ENCODE measurements at regions not wholly inside any gene's neighbourhood (a gene's known extent, or its start where the extent isn't known, plus 50 kb on each side); places are given as distances from the start of the nearest gene placed in this dataset.

GRCh38 chr5:129362456-129362855 is 97.6 kb upstream of the ADAMTS19 start:
- H3K36me3 Mint-ChIP-seq (ENCODE audit: insufficient read depth): peaks cover 5% of the 10 kb centered on the region
- no peak for DNase-seq (ENCODE audit: low spot score, unreplicated experiment)
- no peaks in the 10 kb centered on the region for H3K27me3 Mint-ChIP-seq
- H3K9me3 Mint-ChIP-seq (ENCODE audit: low read depth): peaks cover 8% of the 10 kb centered on the region
- H3K27ac Mint-ChIP-seq: no peak overlapping the region
- H3K4me1 Mint-ChIP-seq (ENCODE audit: low read depth): no peaks in the 10 kb centered on the region
- no peak overlapping the region for H3K4me3 Mint-ChIP-seq (ENCODE audit: low read depth)
- no peak for TF ChIP-seq CTCF (IDR thresholded peaks at IDR 0.05; ENCODE audit: unreplicated experiment)

GRCh38 chr5:129363991-129364390 is 96.1 kb upstream of the ADAMTS19 start:
- peaks cover 8% of the 10 kb centered on the region for H3K9me3 Mint-ChIP-seq (ENCODE audit: low read depth)
- no peaks in the 10 kb centered on the region for H3K4me1 Mint-ChIP-seq (ENCODE audit: low read depth)
- no peak for DNase-seq (ENCODE audit: low spot score, unreplicated experiment)

GRCh38 chr5:129367883-129368282 is 92.2 kb upstream of the ADAMTS19 start:
- no peak for TF ChIP-seq CTCF (IDR thresholded peaks at IDR 0.05; ENCODE audit: unreplicated experiment)
- peaks cover 3% of the 10 kb centered on the region for H3K4me1 Mint-ChIP-seq (ENCODE audit: low read depth)
- no peak overlapping the region for H3K4me3 Mint-ChIP-seq (ENCODE audit: low read depth)
- no peak for DNase-seq (ENCODE audit: low spot score, unreplicated experiment)
- peaks cover 8% of the 10 kb centered on the region for H3K9me3 Mint-ChIP-seq (ENCODE audit: low read depth)
- H3K27ac Mint-ChIP-seq: no peak overlapping the region
- no peaks in the 10 kb centered on the region for H3K27me3 Mint-ChIP-seq
- peaks cover 5% of the 10 kb centered on the region for H3K36me3 Mint-ChIP-seq (ENCODE audit: insufficient read depth)

More at GRCh38 chr5:129363991-129364390, 96.1 kb upstream of the ADAMTS19 start:
- Mint-ChIP-seq H3K27me3 (no peaks in the 10 kb centered on the region), H3K27ac (no peak overlapping the region), H3K4me3 (ENCODE audit: low read depth) (no peak overlapping the region), H3K36me3 (ENCODE audit: insufficient read depth) (peaks cover 5% of the 10 kb centered on the region)
- TF ChIP-seq CTCF (IDR thresholded peaks at IDR 0.05; ENCODE audit: unreplicated experiment): no peak

GRCh38 chr5:129372025-129372424 is 88.1 kb upstream of the ADAMTS19 start:
- Mint-ChIP-seq H3K9me3 (ENCODE audit: low read depth) (no peaks in the 10 kb centered on the region), H3K4me3 (ENCODE audit: low read depth) (no peak overlapping the region), H3K4me1 (ENCODE audit: low read depth) (peaks cover 3% of the 10 kb centered on the region), H3K27ac (no peak overlapping the region), H3K36me3 (ENCODE audit: insufficient read depth) (no peaks in the 10 kb centered on the region), H3K27me3 (no peaks in the 10 kb centered on the region)
- TF ChIP-seq CTCF (IDR thresholded peaks at IDR 0.05; ENCODE audit: unreplicated experiment): no peak
- DNase-seq (ENCODE audit: low spot score, unreplicated experiment): no peak

GRCh38 chr5:129377504-129377903 is 82.6 kb upstream of the ADAMTS19 start:
- DNase-seq (ENCODE audit: low spot score, unreplicated experiment): no peak
- peaks cover 1% of the 10 kb centered on the region for H3K4me1 Mint-ChIP-seq (ENCODE audit: low read depth)
- no peaks in the 10 kb centered on the region for H3K9me3 Mint-ChIP-seq (ENCODE audit: low read depth)
- no peak overlapping the region for H3K4me3 Mint-ChIP-seq (ENCODE audit: low read depth)
- H3K36me3 Mint-ChIP-seq (ENCODE audit: insufficient read depth): no peaks in the 10 kb centered on the region
- no peaks in the 10 kb centered on the region for H3K27me3 Mint-ChIP-seq
- TF ChIP-seq CTCF (IDR thresholded peaks at IDR 0.05; ENCODE audit: unreplicated experiment): no peak
- no peak overlapping the region for H3K27ac Mint-ChIP-seq

All from progenitor cell of endocrine pancreas (in vitro differentiated cells).